GM18507 (cell line): ENCODE measurements at regions not wholly inside any gene's neighbourhood (a gene's known extent, or its start where the extent isn't known, plus 50 kb on each side); places are given as distances from the start of the nearest gene placed in this dataset.

Source experiments
- DNase-seq: peaks from one replicate; pipeline ENCODE4 v3.0.0; 2011; ENCODE audit warnings: low read depth; ENCODE audit not compliant: insufficient read length; ENCODE audit errors: extremely low spot score
- FAIRE-seq: peaks from 2 replicates; lab custom pipeline; 2011; peaks lifted over from hg19 to GRCh38; lab: Jason Lieb, UNC

- FAIRE-seq (no peak), DNase-seq (no peak)
Measured at GRCh38 chr1:193763266-193763665, 576.9 kb upstream of the B3GALT2 start.

- DNase-seq (no peak), FAIRE-seq (no peak)
Measured at GRCh38 chr1:193762236-193762635, 575.8 kb upstream of the B3GALT2 start.

GRCh38 chr1:193755441-193755840 is 569.0 kb upstream of the B3GALT2 start:
- no peak for FAIRE-seq

GRCh38 chr1:193754732-193755427 is 568.5 kb upstream of the B3GALT2 start:
- DNase-seq = no peak
- FAIRE-seq = no peak

More at GRCh38 chr1:193755441-193755840, 569.0 kb upstream of the B3GALT2 start:
- no peak for DNase-seq

- DNase-seq = no peak
- FAIRE-seq = no peak
Measured at GRCh38 chr1:193754151-193754550, 567.7 kb upstream of the B3GALT2 start.

GRCh38 chr1:193753038-193753756 is 566.8 kb upstream of the B3GALT2 start:
- no peak for DNase-seq
- no peak for FAIRE-seq

GRCh38 chr1:193749868-193750267 is 563.5 kb upstream of the B3GALT2 start:
- FAIRE-seq (no peak), DNase-seq (no peak)

- no peak for FAIRE-seq
- DNase-seq = no peak
Measured at GRCh38 chr1:193747579-193747978, 561.2 kb upstream of the B3GALT2 start.

GRCh38 chr1:193741228-193741627 is 554.8 kb upstream of the B3GALT2 start:
- no peak for FAIRE-seq
- DNase-seq = no peak

- FAIRE-seq (no peak), DNase-seq (no peak)
Measured at GRCh38 chr1:193740762-193741161, 554.3 kb upstream of the B3GALT2 start.

- DNase-seq = no peak
- FAIRE-seq = no peak
Measured at GRCh38 chr1:193736507-193736906, 550.1 kb upstream of the B3GALT2 start.

GRCh38 chr1:193733674-193734073 is 547.3 kb upstream of the B3GALT2 start:
- no peak for FAIRE-seq
- DNase-seq = no peak

GRCh38 chr1:193730017-193730416 is 543.6 kb upstream of the B3GALT2 start:
- no peak for FAIRE-seq
- no peak for DNase-seq

GRCh38 chr1:193729429-193729828 is 543.0 kb upstream of the B3GALT2 start:
- DNase-seq = no peak
- FAIRE-seq = no peak

- FAIRE-seq (no peak), DNase-seq (no peak)
Measured at GRCh38 chr1:193727850-193728249, 541.4 kb upstream of the B3GALT2 start.

GRCh38 chr1:193726722-193727121 is 540.3 kb upstream of the B3GALT2 start:
- DNase-seq = no peak
- FAIRE-seq = no peak

- DNase-seq = no peak
Measured at GRCh38 chr1:193712392-193712791, 526.0 kb upstream of the B3GALT2 start.

GRCh38 chr1:193709607-193710006 is 523.2 kb upstream of the B3GALT2 start:
- DNase-seq (no peak), FAIRE-seq (no peak)

More at GRCh38 chr1:193712392-193712791, 526.0 kb upstream of the B3GALT2 start:
- no peak for FAIRE-seq

- DNase-seq (no peak), FAIRE-seq (no peak)
Measured at GRCh38 chr1:193707271-193708021, 521.0 kb upstream of the B3GALT2 start.

- FAIRE-seq (no peak), DNase-seq (no peak)
Measured at GRCh38 chr1:193706766-193707165, 520.4 kb upstream of the B3GALT2 start.
